SU-DHL-6 (cell line): ENCODE measurements at regions not wholly inside any gene's neighbourhood (a gene's known extent, or its start where the extent isn't known, plus 50 kb on each side); places are given as distances from the start of the nearest gene placed in this dataset.
"Not testable (repeated sequence)": the region's sequence is repeated elsewhere in the genome, so short reads cannot be mapped to it uniquely, and the experiment has no call there.

Experiments used
- H2AFZ ChIP-seq: fragments of 200-600 bp; sonication (generic); 2 replicates; pipeline ENCODE4 v1.6.1; 2014; ENCODE audit warnings: low read depth, mild to moderate bottlenecking, moderate library complexity, mixed read lengths, antibody characterized with exemption, low read length; ENCODE audit not compliant: severe bottlenecking
- H3F3A ChIP-seq: fragments of 200-600 bp; shearing (Covaris generic); 2 replicates; pipeline ENCODE4 v1.6.0; 2016; ENCODE audit warnings: antibody characterized with exemption, mild to moderate bottlenecking; ENCODE audit not compliant: insufficient read depth
- H3K27ac ChIP-seq: fragments of 200-600 bp; sonication (generic); 2 replicates; pipeline ENCODE4 v1.5.1; 2016; ENCODE audit warnings: low read depth, mild to moderate bottlenecking, low read length, moderate library complexity, mixed read lengths
- H3K27me3 ChIP-seq: fragments of 200-600 bp; sonication (generic), shearing (Covaris generic); 2 replicates; pipeline ENCODE4 v1.6.0; 2014; ENCODE audit warnings: mild to moderate bottlenecking, low read length
- H3K36me3 ChIP-seq: fragments of 200-600 bp; sonication (generic); 2 replicates; pipeline ENCODE4 v1.6.1; 2014; ENCODE audit warnings: mild to moderate bottlenecking, low read length, mixed read lengths
- H3K4me2 ChIP-seq: fragments of 300-600, 200-600 bp; shearing (Covaris generic), sonication (generic); 2 replicates; pipeline ENCODE4 v1.6.0; 2014; ENCODE audit warnings: low read length, low read depth, mild to moderate bottlenecking; ENCODE audit not compliant: poor library complexity, severe bottlenecking
- H3K4me3 ChIP-seq: fragments of 200-600 bp; sonication (generic); 2 replicates; pipeline ENCODE4 v1.5.1; 2014; ENCODE audit warnings: antibody characterized with exemption, low read length, mild to moderate bottlenecking, mixed read lengths; ENCODE audit not compliant: insufficient read depth, poor library complexity, severe bottlenecking
- H3K79me2 ChIP-seq: fragments of 200-600 bp; sonication (generic); 2 replicates; pipeline ENCODE4 v1.6.1; 2014; ENCODE audit warnings: mild to moderate bottlenecking, low read length, moderate library complexity; ENCODE audit not compliant: insufficient read depth
- H3K9ac ChIP-seq: fragments of 200-600 bp; sonication (generic); 2 replicates; pipeline ENCODE4 v1.7.0; 2014; ENCODE audit warnings: mild to moderate bottlenecking, low read length
- H3K9me2 ChIP-seq: fragments of 200-600 bp; sonication (generic); replicated peaks from 2 replicates; pipeline ENCODE4 v1.6.1; 2014; ENCODE audit warnings: low read length; ENCODE audit not compliant: insufficient read depth
- H3K9me3 ChIP-seq: fragments of 200-600 bp; sonication (generic); 2 replicates; pipeline ENCODE4 v1.6.1; 2014; ENCODE audit warnings: low read length, mixed read lengths; ENCODE audit not compliant: insufficient read depth
- H4K20me1 ChIP-seq: fragments of 200-600 bp; sonication (generic); 2 replicates; pipeline ENCODE4 v1.6.1; 2014; ENCODE audit warnings: low read depth, mild to moderate bottlenecking, antibody characterized with exemption, low read length, moderate library complexity, mixed read lengths
- CTCF ChIP-seq: fragments of 200-600 bp; sonication (generic); IDR thresholded peaks from one replicate; pipeline ENCODE4 v1.5.1; 2017; ENCODE audit warnings: antibody characterized with exemption, mild to moderate bottlenecking, low read length, moderate library complexity; ENCODE audit not compliant: insufficient read depth, poor library complexity, severe bottlenecking
- EZH2phosphoT487 ChIP-seq: fragments of 200-600 bp; sonication (generic), shearing (Covaris generic); conservative IDR thresholded peaks from 2 replicates; pipeline ENCODE4 v1.6.1; 2018; ENCODE audit warnings: mild to moderate bottlenecking, antibody characterized with exemption, low read length, moderate library complexity, mixed read lengths

GRCh38 chr6:71822625-71823024, 63.7 kb upstream of the RIMS1 start:
- H3K27me3 ChIP-seq: no peaks in the 10 kb centered on the region
- TF ChIP-seq CTCF: no peak
- TF ChIP-seq EZH2phosphoT487: no peak
- no peak overlapping the region for H3K9ac ChIP-seq
- H4K20me1 ChIP-seq: no peaks in the 10 kb centered on the region
- no peak overlapping the region for H2AFZ ChIP-seq
- H3K36me3 ChIP-seq: no peaks in the 10 kb centered on the region
- H3F3A ChIP-seq: no peaks in the 10 kb centered on the region
- no peaks in the 10 kb centered on the region for H3K79me2 ChIP-seq
- no peaks in the 10 kb centered on the region for H3K9me2 ChIP-seq
- H3K9me3 ChIP-seq: no peaks in the 10 kb centered on the region
- H3K4me3 ChIP-seq: no peak overlapping the region
- H3K4me2 ChIP-seq: no peak overlapping the region
- no peak overlapping the region for H3K27ac ChIP-seq

- not testable (repeated sequence) for H3K9me2 ChIP-seq, H2AFZ ChIP-seq, H3K27me3 ChIP-seq, H4K20me1 ChIP-seq, H3F3A ChIP-seq, H3K4me3 ChIP-seq, H3K9me3 ChIP-seq, H3K4me2 ChIP-seq, H3K79me2 ChIP-seq, H3K36me3 ChIP-seq, H3K27ac ChIP-seq, H3K9ac ChIP-seq
These were observed 54.1 kb upstream of the RIMS1 start for GRCh38 chr6:71832110-71832764.
